HPDE6-E6E7 (cell line): ENCODE measurements at regions not wholly inside any gene's neighbourhood (a gene's known extent, or its start where the extent isn't known, plus 50 kb on each side); places are given as distances from the start of the nearest gene placed in this dataset.
A peak's percentile ranks its signal among the peaks of the same experiment; 100 is the strongest.
"Not testable (repeated sequence)": the region's sequence is repeated elsewhere in the genome, so short reads cannot be mapped to it uniquely, and the experiment has no call there.

Experiments used
- DNase-seq: peaks from one replicate; pipeline ENCODE4 v3.0.0; 2011; ENCODE audit warnings: missing footprints; ENCODE audit errors: extremely low spot score

DNA sequence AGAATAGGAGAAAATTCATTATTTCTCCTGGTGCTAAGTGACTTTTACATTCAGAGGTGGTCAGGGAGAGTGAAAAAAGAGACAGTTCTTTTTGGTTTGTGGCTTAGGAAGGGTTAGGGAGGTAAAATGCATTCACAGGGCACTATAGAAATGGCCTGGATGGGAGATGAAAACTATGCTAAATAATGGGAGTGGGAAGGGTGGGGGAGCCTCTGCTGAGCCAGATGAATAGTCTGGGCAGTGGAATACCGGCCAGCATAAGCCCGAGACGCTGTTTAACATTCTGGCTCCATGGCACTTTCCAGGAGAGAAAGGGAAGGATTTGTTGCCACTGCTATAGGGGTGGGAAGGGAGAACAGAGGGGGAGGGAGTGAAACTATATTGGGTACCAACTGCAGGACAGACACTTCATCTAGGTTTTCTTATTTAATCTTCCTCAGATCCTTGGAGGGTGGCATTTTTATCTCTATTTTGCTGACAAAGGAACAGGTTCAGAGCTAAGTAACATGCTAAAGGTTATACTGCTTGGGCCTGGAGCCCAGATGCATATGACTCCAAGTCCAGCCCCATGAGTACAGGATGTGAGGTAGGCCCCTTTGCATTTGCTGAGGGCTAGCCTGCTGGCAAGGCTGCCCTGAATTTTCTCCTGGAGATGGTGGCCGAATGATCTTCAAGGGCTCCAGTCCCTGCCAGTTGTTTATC lies 372.4 kb downstream of the CCSER2 start:
- DNase-seq: no peak

- no peak for DNase-seq
Measured at GRCh38 chr10:84701370-84701720, 373.0 kb downstream of the CCSER2 start.

- DNase-seq: no peak
Measured at GRCh38 chr10:84704101-84704500, 375.7 kb downstream of the CCSER2 start.

DNA sequence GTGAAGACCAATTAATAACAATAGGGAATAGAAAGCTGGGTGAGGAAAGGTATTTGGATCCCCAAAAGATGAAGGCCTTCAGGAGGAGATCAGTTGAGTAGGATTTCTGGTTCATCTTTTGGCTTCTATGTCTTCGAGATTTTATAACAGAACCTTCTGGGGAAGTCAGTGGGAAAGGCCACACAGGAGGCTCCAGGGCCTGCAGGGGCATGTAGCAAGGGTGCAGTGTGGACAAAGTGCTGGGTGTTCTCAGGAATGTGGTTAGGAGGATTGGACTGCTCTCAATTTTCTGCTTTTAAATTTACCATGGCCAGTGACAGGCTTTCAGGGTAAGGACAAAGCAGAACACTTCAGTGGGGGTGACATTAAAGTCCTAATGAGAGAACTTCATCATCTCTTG lies 378.0 kb downstream of the CCSER2 start:
- no peak for DNase-seq

- peak; percentile 14 for DNase-seq
Measured at GRCh38 chr10:84706875-84707274, 378.5 kb downstream of the CCSER2 start.

- DNase-seq: peak; percentile 31
Measured at GRCh38 chr10:84715911-84716310, 387.5 kb downstream of the CCSER2 start.

- no peak for DNase-seq
Measured at GRCh38 chr10:84718877-84719616, 390.7 kb downstream of the CCSER2 start.

GRCh38 chr10:84719687-84720086 lies 391.3 kb downstream of the CCSER2 start:
- DNase-seq: no peak

DNA sequence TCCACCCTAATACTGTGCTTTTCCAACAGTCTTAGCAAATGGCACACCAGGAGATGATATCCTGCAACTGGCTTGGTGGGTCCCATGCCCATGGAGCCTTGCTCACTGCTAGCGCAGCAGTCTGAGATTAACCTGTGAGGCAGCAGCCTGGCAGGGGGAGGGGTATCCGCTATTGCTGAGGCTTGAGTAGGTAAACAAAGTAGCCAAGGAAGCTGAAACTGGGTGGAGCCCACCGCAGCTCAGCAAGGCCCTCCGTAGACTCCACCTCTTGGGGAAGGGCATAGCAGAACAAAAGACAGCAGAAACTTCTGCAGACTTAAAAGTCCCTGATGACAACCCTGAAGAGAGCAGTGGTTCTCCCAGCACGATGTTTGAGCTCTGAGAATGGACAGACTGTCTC lies 399.0 kb downstream of the CCSER2 start:
- no peak for DNase-seq

GRCh38 chr10:84739126-84739525 lies 410.7 kb downstream of the CCSER2 start:
- DNase-seq: not testable (repeated sequence)

GRCh38 chr10:84739641-84740040 lies 411.3 kb downstream of the CCSER2 start:
- DNase-seq: no peak

DNA sequence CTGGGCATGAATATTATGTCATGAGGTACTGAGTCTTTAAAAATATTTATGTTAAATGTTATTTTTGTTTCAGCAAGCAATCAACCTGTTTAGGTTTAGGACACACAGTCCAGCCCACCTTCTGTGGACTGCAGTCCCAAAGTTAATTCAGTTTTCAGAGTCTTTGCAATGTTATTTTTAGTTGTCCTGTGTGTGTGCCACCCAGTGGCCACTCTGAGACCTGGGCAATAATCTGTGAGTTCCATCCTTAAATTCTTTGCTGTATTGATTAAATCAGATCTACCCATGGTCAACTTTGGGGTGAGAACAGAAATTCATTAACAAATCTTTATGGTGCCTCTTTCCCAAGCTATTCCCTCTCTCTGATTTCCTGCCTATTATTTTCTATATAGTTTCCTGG lies 415.1 kb downstream of the CCSER2 start:
- DNase-seq: no peak

- no peak for DNase-seq
Measured at GRCh38 chr10:84755311-84755710, 426.9 kb downstream of the CCSER2 start.

GRCh38 chr10:84756653-84757052 lies 428.3 kb downstream of the CCSER2 start:
- not testable (repeated sequence) for DNase-seq

GRCh38 chr10:84761994-84762614 lies 433.7 kb downstream of the CCSER2 start:
- not testable (repeated sequence) for DNase-seq

DNA sequence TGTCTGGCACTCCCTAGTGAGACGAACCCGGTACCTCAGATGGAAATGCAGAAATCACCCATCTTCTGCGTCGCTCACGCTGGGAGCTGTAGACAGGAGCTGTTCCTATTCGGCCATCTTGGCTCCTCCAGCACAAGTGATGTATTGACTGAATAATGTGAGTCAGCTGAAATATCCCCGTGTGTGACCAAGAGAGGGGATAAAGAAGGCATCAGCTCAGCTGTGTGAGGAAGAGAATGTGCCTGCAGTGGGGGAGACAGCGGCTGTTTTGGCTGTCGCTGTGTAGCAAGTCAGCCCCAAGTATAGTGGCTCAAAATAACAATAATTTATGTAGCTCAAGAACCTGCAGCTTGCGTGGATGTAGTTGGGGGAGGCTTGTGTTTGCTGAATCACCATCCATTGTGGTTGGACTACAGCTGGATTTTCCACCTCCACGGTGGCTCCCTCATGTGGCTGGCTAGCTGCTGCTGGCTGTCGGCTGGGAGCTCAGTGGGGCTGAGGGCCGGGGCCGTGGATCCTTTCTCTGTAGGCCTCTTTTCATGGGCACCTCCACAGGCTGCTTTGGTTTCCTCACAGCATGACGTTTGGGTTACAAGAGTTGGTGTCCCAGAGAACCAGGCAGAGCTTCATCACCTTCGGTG lies 434.5 kb downstream of the CCSER2 start:
- no peak for DNase-seq

- DNase-seq: no peak
Measured at GRCh38 chr10:84763965-84764364, 435.6 kb downstream of the CCSER2 start.

GRCh38 chr10:84765086-84765485 lies 436.7 kb downstream of the CCSER2 start:
- no peak for DNase-seq

DNA sequence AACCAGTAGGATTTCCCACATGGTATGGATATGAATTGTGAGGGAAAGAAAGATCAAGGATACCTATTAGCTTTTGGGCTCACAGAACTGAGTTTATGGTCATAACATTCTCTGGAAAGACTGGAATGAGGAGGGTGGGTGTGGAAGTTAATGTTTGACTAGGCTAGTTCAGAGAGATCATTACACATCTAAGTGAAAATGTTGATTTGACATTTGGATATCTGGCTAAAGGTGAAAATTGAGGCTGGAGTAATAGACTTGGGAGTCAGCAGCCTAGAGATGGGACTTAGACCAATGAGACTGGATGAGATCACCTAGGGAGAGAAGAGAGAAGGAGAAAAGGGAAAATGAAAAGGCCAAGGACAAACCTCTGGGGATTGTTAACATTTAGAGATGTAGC lies 437.3 kb downstream of the CCSER2 start:
- DNase-seq: no peak

DNA sequence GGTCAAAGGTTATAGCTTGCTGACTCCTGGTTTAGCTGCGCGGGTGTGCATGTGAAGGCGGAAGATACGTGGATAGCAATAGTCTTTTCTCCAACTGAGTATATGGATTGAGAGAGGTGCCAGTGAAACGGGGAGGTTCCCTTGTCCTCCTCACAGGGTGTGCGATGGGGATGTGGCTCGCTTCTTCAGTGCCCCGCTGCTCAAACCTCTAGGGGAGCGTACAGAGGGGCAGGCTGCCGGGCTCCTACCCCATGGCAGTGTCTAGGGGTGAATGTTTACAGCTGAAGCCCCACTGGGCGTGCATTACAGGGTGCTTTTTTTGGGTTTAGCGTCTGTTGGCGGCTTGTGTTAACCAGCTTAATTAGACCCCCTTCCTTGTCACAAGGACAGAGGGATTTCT lies 438.5 kb downstream of the CCSER2 start:
- no peak for DNase-seq

DNA sequence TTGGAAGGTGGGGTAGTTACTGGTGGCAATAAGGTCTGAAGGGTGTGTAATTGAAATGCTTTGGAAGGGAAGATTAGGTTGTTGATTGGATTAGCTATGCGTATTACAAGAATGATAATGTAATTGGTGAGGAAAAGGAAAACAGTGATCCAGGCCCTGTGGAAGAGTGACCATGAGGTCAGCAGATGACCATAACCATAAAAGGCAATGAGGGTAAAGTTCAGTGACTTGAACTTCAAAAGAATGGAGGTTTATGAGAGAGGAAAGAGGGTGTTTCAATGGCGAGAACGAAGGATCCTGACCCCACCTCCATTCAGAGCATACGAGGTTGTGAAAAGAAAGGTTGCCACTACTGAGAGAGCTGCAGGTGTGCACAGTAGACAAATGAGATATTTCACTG lies 439.7 kb downstream of the CCSER2 start:
- DNase-seq: no peak

- DNase-seq: no peak
Measured at GRCh38 chr10:84770824-84771223, 442.4 kb downstream of the CCSER2 start.

GRCh38 chr10:84783386-84783785 lies 455.0 kb downstream of the CCSER2 start:
- peak; percentile 34 for DNase-seq
